ENCODE measurements at regions not wholly inside any gene's neighbourhood (a gene's known extent, or its start where the extent isn't known, plus 50 kb on each side); places are given as distances from the start of the nearest gene placed in this dataset.

- H3K27me3 ChIP-seq (ENCODE audit: control insufficient read depth, insufficient read depth, low read length) = no peaks in the 10 kb centered on the region
- POLR2A ChIA-PET = no interaction called here
- H3K4me3 ChIP-seq (ENCODE audit: low read depth, low read length) = no peak overlapping the region
- no peak for TF ChIP-seq CTCF (IDR thresholded peaks at IDR 0.05; ENCODE audit: insufficient read depth, low read depth, low read length)
- H3K36me3 ChIP-seq (ENCODE audit: control insufficient read depth, insufficient read depth, low read length) = no peaks in the 10 kb centered on the region
- no peak for DNase-seq (ENCODE audit: low read depth)
- CTCF ChIA-PET = interaction anchor here (0.6 kb wide), 1 partner anchor 9 kb away, joined by 3 read pairs; no protein-coding TSS in a partner anchor
Observed at GRCh38 chr17:34125010-34125409, 130.1 kb upstream of the CCL2 start.

GRCh38 chr17:34125921-34126320, 129.2 kb upstream of the CCL2 start:
- no peaks in the 10 kb centered on the region for H3K36me3 ChIP-seq (ENCODE audit: control insufficient read depth, insufficient read depth, low read length)
- H3K27me3 ChIP-seq (ENCODE audit: control insufficient read depth, insufficient read depth, low read length) = no peaks in the 10 kb centered on the region
- CTCF ChIA-PET = interaction anchor here (0.6 to 1.3 kb wide), 2 partner anchors 10 kb away, joined by 3 read pairs; no protein-coding TSS in a partner anchor
- TF ChIP-seq CTCF (IDR thresholded peaks at IDR 0.05; ENCODE audit: insufficient read depth, low read depth, low read length) = no peak
- no peak overlapping the region for H3K4me3 ChIP-seq (ENCODE audit: low read depth, low read length)
- POLR2A ChIA-PET = no interaction called here
- no peak for DNase-seq (ENCODE audit: low read depth)

GRCh38 chr17:34126496-34126895, 128.6 kb upstream of the CCL2 start:
- POLR2A ChIA-PET = no interaction called here
- no peak overlapping the region for H3K4me3 ChIP-seq (ENCODE audit: low read depth, low read length)
- TF ChIP-seq CTCF (IDR thresholded peaks at IDR 0.05; ENCODE audit: insufficient read depth, low read depth, low read length) = no peak
- no peaks in the 10 kb centered on the region for H3K36me3 ChIP-seq (ENCODE audit: control insufficient read depth, insufficient read depth, low read length)
- DNase-seq (ENCODE audit: low read depth) = no peak
- CTCF ChIA-PET = interaction anchor here (1.3 kb wide), 1 partner anchor 9 kb away, joined by 3 read pairs; no protein-coding TSS in a partner anchor
- H3K27me3 ChIP-seq (ENCODE audit: control insufficient read depth, insufficient read depth, low read length) = no peaks in the 10 kb centered on the region

GRCh38 chr17:34126965-34127364, 128.1 kb upstream of the CCL2 start:
- Histone ChIP-seq H3K4me3 (ENCODE audit: low read depth, low read length) (no peak overlapping the region), H3K27me3 (ENCODE audit: control insufficient read depth, insufficient read depth, low read length) (no peaks in the 10 kb centered on the region), H3K36me3 (ENCODE audit: control insufficient read depth, insufficient read depth, low read length) (no peaks in the 10 kb centered on the region)
- no peak for DNase-seq (ENCODE audit: low read depth)
- ChIA-PET POLR2A (no interaction called here), CTCF (interaction anchor here (1.3 kb wide), 1 partner anchor 8 kb away, joined by 3 read pairs; no protein-coding TSS in a partner anchor)
- TF ChIP-seq CTCF (IDR thresholded peaks at IDR 0.05; ENCODE audit: insufficient read depth, low read depth, low read length) = no peak

GRCh38 chr17:34130544-34130943, 124.5 kb upstream of the CCL2 start:
- TF ChIP-seq CTCF (IDR thresholded peaks at IDR 0.05; ENCODE audit: insufficient read depth, low read depth, low read length) = no peak
- CTCF ChIA-PET = interaction anchor here (1.5 kb wide), 1 partner anchor 18 kb away, joined by 3 read pairs; no protein-coding TSS in a partner anchor
- POLR2A ChIA-PET = no interaction called here

More at GRCh38 chr17:34130544-34130943, 124.5 kb upstream of the CCL2 start:
- Histone ChIP-seq H3K27me3 (ENCODE audit: control insufficient read depth, insufficient read depth, low read length) (no peaks in the 10 kb centered on the region), H3K36me3 (ENCODE audit: control insufficient read depth, insufficient read depth, low read length) (no peaks in the 10 kb centered on the region), H3K4me3 (ENCODE audit: low read depth, low read length) (no peak overlapping the region)
- no peak for DNase-seq (ENCODE audit: low read depth)
